GM21528 (cell line): ENCODE measurements at regions not wholly inside any gene's neighbourhood (a gene's known extent, or its start where the extent isn't known, plus 50 kb on each side); places are given as distances from the start of the nearest gene placed in this dataset.
"Not testable (repeated sequence)": the region's sequence is repeated elsewhere in the genome, so short reads cannot be mapped to it uniquely, and the experiment has no call there.

Experiments
- ATAC-seq: cut with Tn5 transposase; IDR thresholded peaks from one replicate; pipeline ENCODE4 v1.9.1; 2021; ENCODE audit warnings: mild to moderate bottlenecking, moderate library complexity; ENCODE audit not compliant: unreplicated experiment, low FRiP score

DNA sequence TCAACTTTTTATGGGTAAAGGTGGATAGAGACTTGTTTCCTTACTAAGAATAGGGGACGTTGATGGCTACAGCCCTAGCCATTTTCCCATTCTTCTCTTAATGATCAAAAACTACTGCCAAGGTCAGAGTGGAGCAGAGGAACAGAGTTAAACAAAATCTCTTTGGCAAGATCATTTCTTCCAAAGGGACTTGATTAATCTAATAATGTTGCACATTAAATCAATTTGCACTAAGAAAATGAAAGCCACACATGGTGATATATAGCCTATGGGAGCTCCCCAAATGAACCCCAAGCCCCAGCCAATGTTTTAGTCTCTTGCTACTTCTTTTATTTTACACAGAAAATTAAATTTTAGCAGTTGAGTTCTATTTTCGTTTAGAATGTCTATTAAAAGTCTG is 954.5 kb upstream of the SOX9 start:
- no peak for ATAC-seq

DNA sequence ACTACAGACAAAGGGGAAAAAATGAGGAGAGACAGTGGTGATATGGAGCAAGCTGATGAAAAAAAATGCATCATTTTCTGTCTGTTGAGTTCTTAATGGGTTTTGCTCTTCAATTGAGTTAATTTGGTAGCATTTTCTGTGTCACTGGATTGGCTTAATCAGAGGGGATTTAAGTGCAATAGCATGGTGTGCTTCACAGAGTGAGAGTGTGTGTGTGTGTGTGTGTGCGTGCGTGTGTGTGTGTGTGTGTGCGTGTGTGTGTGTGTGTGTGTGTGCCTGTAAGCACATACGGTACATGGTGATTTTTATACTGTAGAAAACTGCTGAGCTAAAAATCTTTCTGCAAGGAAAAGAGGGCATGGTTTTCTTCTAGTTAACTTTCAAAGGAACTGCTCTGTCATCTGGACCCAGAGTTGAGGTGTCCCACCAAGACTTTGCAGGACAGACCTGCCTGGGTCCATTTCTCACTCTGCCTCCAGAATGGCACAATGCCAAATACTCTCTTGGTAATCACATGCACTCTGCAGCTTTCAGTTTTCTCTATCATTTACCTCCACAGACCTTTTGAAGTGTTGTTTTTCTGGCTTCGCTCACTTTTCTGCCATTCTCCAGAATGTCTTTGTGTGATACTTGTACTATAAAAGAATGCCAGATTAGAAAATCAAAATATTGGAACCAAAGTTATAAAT is 952.6 kb upstream of the SOX9 start:
- ATAC-seq = no peak

DNA sequence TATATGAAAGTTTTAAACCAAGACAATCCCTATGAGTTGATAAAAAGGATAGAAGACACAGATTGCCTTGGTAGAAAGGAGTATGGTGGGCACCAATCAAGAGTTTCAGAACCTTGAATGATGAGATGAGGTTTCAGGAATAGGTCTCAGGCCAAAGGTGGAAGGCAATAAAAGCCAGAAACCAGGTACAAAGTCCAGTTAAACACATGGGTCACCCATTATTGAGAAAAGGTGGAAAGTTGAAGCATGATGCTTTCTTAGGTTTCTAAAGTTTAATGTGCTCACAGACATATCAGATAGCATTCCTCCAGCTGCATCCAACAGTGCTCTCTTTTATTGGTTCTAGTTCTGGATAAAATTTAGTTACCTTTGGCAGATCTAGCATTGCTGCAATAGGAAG is 950.8 kb upstream of the SOX9 start:
- ATAC-seq = no peak

DNA sequence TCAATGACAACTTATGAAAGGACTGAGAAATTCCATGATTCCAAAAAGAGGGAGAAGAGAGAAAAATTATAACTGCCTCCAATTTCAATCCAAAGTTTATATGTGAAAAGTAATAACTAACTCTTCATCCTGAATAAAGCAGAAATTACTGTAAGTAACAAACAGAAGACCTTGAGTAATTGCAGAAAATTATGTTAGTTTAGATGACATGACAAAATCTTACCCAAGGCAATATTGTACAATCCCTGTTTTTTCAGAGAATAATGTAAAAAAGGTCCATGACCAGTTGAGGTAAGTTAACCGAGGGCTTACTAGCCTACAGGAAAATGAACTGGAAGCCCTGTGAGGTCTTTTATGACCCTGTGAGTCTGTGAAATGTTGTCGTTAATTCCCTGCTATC is 949.5 kb upstream of the SOX9 start:
- ATAC-seq = no peak

DNA sequence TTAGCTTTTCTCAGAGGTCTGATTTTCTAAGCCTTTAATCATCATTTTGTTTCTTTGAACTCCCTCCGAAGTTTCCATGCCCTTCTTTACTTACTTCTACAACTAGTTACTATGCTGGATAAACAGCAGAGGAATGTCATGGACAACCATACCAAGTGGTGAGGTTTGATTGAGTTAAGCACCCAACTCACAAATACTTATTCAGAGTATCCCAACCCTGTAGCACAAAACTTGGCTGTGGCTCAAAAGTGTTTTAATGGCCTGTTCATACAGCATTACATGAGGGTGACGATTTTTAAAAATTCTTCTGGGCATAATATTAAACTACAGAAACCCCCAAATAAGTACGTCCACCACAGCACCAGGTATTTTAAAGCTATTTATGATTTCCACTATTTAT is 946.8 kb upstream of the SOX9 start:
- ATAC-seq = no peak

DNA sequence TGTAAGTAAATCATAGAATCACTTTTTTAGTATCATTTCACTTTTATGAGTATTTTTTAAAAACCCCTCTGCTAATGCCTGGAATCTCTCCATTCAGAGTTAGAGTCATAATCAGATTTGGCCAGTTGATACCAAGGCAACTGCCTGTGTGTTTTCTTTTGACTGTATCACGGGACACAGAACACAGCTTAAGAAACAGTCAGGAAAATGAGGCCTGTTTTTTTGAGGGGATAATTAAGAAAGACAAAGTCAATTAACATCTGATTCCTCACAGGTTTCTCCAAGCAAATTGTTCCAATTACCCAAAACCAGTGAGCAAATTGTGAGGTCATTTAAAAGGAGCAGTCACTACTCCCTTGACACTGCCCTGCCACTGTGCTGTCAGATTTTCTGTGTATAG is 944.5 kb upstream of the SOX9 start:
- no peak for ATAC-seq

DNA sequence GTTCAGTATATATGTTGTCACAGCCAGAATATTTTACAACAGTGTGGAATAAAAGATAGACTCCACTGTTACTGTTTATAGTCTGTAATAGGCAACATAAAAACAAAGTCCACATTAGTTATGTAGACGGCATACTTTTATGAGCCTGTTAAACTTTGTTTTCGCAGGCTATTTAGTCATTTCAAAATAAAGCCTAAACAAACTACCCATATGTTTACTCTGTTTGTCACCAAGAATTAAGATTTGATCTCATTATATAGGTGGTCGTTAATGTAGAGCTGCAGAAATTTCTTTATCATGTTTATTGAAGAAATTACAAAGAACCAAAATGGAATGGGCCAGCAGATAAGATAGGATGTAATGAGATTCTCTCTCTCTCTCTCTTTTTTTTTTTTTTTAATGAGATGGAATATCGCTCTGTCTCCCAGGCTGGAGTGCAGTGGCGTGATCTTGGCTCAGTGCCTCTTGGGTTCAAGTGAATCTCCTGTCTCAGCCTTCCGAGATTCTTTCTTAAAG is 943.8 kb upstream of the SOX9 start:
- no peak for ATAC-seq

DNA sequence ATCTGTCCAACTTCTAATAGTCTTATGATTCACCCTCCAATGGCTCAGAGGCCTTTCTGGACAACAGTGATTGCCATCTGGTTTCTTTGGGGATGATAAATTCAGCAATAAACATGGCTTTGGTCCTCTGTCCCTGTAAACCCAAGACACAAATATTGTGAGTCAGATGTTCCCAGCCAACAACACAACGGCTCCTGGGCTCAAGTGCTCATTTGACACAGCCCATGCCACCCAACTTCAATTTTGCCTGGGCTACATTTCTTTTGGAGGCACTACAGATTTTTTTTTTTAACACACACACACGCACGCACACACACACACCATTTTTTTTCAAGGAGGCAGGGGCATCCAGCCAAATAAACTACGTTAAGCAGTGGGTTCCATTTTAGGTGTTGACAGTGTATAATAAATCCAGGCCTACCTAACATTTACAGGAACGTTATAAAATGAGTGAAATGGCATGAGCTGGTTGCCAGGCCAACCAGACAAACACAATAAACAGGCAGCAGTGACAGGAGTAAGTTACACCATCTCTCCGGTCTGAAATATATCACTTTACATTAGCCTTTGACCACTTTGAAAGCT is 939.9 kb upstream of the SOX9 start:
- no peak for ATAC-seq

DNA sequence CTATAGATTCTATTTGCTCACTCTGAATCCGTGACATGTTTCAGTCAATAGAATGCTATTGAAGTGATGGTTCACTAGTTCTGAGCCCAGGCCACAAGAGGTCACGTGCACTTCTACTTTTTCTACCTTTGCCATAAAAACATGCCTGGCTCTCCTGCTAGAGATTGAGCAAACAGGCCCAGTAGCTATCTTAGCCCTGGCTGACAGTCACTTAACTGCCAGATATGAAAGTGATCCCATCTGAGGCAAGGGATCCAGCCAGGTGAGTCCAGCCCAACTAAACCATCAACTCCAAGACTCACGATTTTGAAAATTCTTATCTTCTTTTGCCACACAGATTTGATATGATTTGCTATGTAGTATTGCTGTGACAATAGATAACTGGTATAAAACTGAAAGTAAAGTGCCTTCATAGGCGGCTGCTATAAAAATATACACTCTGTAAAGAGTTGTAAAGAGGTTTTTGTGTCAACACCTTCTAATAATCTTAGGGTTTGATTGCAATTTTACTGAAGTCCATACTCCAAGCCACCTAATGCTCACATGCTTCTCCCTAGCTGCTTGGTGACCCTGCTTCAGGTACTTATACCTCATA is 937.7 kb upstream of the SOX9 start:
- no peak for ATAC-seq

DNA sequence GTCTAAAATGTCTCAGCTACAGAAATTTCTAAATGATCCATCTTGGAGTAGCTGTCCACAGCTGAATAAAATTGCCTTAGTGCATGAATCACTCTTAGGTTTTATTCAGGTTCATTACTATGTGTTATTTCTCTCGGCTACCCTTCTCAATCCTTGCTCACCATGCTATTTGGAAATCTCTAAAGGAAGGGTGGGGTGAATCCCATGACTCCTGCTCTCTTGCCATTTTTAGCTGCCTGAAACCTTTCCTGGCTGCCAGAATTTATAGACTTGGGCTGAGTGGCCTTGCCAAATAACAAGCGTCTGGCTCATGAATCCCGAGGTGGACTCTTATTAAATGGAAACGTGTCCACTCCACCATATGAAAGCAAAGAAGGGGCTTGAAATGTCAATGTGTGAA is 936.1 kb upstream of the SOX9 start:
- ATAC-seq = no peak

DNA sequence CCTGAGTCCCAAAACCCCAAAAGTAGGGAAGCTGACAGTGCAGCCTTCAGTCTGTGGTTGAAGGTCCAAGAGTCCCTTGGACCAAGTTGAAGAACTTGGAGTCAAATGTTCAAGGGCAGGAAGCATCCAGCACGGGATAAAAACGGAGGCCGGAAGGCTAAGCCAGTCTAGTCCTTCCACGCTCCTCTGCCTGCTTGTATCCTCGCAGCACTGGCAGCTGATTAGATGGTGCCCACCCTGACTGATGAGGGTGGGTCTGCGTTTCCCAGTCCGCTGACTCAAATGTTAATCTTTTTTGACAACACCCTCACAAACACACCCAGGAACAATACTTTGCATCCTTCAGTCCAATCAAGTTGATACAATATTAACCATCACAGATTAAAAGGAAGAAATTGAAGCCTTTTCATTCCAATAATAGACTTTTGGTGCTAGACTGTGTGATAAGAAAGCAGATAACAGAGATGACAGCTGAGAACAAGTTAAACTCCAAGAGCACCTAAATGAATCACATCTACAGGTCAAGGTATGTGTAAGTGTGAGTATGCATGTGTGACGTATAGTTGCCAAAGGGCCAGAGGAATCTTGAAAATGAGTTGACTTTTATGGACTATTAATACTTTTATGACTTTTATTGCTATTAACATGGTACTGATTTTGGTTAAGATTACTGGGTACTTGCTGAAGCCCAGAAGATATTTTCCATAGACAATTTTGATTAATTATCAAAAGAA is 933.5 kb upstream of the SOX9 start:
- no peak for ATAC-seq

DNA sequence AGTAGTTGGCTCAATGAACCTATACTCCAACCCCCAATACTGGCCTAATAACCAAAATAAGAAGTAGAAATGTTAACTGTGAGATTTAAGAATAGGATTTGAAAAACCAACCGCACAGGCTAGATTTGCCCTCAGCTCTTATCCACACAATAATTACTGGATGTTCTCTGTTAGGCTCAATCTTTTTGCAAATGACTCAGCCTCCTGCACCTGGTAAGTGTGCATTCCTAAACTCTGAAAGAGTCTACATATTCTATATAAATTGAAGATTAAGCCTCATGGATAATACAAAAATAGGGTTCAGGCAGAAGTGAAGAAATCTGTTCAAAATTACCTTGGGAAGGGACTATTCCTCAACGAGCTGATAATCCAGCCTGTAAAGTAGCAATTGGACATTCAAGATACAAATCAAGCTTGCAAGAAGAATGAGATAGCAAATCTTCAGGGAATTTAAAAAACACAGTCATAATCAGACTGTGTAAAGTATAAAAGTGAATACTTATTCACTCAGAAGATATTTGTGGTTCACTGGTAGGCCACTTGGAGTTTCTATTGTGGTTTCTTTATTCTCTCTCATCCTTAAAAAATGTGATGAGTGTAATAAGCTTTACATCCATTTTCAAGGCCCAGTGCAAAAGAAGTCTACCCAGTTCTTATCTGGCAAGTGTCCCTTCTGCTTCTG is 931.9 kb upstream of the SOX9 start:
- no peak for ATAC-seq

DNA sequence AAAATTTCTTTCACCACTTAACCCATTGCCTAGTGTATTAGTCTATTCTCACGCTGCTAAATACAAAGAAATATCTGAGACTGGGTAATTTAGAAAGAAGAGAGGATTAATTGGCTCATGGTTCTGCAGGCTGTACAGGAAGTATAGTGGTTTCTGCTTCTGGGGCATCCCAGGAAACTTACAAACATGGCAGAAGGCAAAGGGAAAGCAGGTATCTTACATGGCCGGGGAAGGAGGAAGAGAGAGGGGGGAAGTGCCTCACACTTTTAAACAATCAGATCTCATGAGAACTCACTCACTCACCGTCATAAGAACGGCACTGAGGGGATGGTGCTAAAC is 931.4 kb upstream of the SOX9 start:
- ATAC-seq = no peak

DNA sequence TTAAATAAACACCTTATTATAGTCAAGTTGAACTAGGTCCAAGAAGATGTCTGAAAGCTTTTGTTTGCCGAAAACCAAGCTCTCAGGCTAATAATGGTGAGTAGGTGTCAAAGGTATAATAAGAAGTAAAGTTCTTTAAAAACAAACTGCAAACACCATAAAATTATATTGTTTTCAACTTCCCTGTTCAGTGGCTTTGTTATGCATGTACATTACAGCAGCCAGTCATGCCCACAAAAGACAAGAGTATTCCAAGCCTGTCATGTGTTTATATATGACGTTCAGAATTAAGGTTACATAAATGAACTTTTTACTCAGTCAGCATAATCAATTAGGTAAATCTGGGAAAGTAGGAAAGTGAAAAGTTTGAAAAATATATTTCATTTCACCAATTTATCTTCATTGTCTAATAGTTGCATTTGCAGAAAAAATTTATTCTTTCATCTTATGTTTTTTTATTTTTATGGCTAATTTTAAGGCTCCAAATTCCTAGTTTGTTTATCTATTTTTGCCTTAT is 928.7 kb upstream of the SOX9 start:
- ATAC-seq = no peak

DNA sequence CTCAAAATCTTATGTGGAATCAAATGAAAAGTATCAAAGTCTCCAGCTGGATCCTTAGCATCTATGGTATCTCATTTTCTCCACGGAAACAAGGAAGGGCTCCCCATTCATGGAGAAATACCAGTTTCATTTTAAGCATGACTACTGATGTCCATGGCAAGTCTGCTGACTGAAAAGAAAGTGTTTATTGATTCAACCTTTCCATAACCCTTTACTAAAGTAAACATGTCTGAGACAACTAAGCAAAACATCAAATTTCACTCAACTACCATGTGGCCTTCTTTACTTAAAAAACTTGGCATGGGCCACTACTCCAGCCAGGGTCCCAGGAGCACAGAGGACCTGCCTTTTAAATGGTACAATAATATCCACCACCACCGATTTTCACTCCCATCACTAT is 928.0 kb upstream of the SOX9 start:
- no peak for ATAC-seq

DNA sequence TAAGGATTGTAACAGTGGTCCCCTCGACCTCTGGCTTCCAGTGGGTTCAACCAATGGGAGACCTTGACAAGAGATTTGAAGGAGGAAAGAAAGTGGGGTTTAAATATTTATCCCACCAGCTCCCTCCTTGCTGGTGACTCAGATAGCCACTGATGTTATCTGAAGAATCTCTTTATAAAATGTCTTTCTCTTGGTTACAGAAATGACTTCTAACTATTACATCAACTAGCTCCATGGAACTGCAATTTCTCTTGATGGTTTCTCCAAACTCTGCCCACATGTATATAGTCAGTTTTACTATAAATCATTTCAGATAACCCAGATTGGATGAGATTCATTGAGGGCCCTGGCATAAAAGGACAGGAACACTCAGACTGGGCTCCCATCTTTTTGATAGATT is 920.2 kb upstream of the SOX9 start:
- no peak for ATAC-seq

DNA sequence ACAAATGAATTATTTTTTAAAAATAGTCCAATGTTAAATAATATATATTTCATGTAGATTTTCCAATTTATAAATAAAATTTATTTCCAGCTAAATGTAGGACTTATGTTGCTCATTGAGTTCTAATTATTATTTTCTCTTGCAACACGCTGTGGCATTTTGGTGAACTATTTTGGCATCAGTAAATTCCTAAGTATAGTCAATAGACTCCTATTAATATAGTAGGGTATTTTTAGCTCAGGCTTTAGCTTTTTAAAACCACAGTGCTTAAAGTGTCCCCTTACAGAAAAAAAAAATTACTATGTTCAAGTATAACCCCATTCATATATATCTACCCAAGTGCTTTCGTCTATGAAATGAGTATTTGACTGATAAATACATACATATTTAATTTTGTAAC is 919.2 kb upstream of the SOX9 start:
- ATAC-seq = no peak

DNA sequence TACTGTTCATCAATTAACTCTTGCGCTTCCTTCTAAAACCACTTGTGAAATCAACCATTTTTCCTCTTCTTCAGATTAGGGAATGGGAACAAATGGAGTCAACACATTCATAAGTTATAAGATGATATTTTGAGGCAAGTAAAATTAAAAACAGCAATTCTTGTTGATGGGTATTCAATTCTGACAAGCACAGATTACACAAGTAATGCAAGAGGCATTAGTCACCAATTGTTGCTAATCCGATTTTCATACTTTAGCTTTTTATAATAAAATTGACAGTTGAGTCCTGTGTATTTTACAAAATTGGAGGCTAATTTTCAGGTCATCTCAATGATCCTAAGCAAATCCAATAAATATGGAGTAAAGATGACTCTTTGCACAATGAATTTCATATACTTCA is 918.4 kb upstream of the SOX9 start:
- no peak for ATAC-seq

DNA sequence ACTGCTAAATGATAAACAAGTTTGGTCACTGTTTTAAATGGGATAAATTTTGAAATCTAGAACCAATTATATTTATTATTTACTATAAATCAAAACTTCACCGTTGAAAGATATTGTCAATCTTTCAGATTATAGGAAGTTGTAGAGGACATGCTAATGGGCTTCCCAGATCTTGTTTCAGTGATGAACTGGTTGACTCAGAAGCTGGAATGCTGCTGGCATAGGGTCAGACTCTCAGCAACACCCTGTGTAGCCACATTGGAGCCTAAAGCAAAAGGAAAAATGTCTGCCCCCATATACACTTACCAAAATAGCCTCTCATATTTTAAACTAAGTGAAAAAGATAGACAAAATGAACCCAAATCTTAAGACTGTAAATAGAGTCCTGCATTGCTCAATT is 916.9 kb upstream of the SOX9 start:
- ATAC-seq = no peak

DNA sequence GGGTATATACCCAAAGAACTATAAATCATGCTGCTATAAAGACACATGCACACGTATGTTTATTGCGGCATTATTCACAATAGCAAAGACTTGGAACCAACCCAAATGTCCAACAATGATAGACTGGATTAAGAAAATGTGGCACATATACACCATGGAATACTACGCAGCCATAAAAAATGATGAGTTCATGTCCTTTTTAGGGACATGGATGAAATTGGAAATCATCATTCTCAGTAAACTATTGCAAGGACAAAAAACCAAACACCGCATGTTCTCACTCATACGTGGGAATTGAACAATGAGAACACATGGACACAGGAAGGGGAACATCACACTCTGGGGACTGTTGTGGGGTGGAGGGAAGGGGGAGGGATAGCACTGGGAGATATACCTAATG is 914.9 kb upstream of the SOX9 start:
- ATAC-seq = not testable (repeated sequence)
